ENCODE measurements at regions not wholly inside any gene's neighbourhood (a gene's known extent, or its start where the extent isn't known, plus 50 kb on each side); places are given as distances from the start of the nearest gene placed in this dataset.

GRCh38 chr3:25306066-25306465 lies 122.0 kb upstream of the RARB start:
- no peak for DNase-seq

- no peak for DNase-seq
Measured at GRCh38 chr3:25306705-25307104, 121.4 kb upstream of the RARB start.

- no peak for DNase-seq
Measured at GRCh38 chr3:25313286-25313685, 114.8 kb upstream of the RARB start.

- DNase-seq, result no peak
Measured at GRCh38 chr3:25324954-25325655, 103.0 kb upstream of the RARB start.

- DNase-seq, result no peak
Measured at GRCh38 chr3:25335356-25335755, 92.7 kb upstream of the RARB start.

GRCh38 chr3:25338158-25338725 lies 89.8 kb upstream of the RARB start:
- DNase-seq, result no peak

- DNase-seq, result no peak
Measured at GRCh38 chr3:25339225-25339624, 88.8 kb upstream of the RARB start.

- no peak for DNase-seq
Measured at GRCh38 chr3:25344670-25345069, 83.4 kb upstream of the RARB start.

- no peak for DNase-seq
Measured at GRCh38 chr3:25349095-25349494, 79.0 kb upstream of the RARB start.

- no peak for DNase-seq
Measured at GRCh38 chr3:25349828-25350724, 78.0 kb upstream of the RARB start.

- DNase-seq, result no peak
Measured at GRCh38 chr3:25350725-25351114, 77.3 kb upstream of the RARB start.

GRCh38 chr3:25354071-25354470 lies 74.0 kb upstream of the RARB start:
- DNase-seq, result no peak

- DNase-seq, result no peak
Measured at GRCh38 chr3:25355034-25355885, 72.8 kb upstream of the RARB start.

GRCh38 chr3:25355998-25356397 lies 72.1 kb upstream of the RARB start:
- no peak for DNase-seq

- DNase-seq, result no peak
Measured at GRCh38 chr3:25362118-25362517, 65.9 kb upstream of the RARB start.

GRCh38 chr3:25365636-25366035 lies 62.4 kb upstream of the RARB start:
- DNase-seq, result no peak

- DNase-seq, result no peak
Measured at GRCh38 chr3:25367025-25367424, 61.0 kb upstream of the RARB start.

- DNase-seq, result no peak
Measured at GRCh38 chr3:25372167-25372566, 55.9 kb upstream of the RARB start.

- no peak for DNase-seq
Measured at GRCh38 chr3:25376340-25376739, 51.7 kb upstream of the RARB start.

- DNase-seq, result no peak
Measured at GRCh38 chr3:25377042-25377441, 51.0 kb upstream of the RARB start.

Measured in activated CD4-positive, alpha-beta T cell treated with anti-CD3 and anti-CD28 coated beads for 4 hours (primary cell).